PC-9 (cell line): ENCODE measurements at regions not wholly inside any gene's neighbourhood (a gene's known extent, or its start where the extent isn't known, plus 50 kb on each side); places are given as distances from the start of the nearest gene placed in this dataset.

Source experiments
- BruUV-seq: library from RNA; stranded (reverse); fragments of 400-500 nt; replicated peaks from 2 replicates; lab custom pipeline; 2021; lab: Mats Ljungman, UMichigan
- CTCF ChIA-PET: fragments of 300-600 bp; sonication (Branson Sonifier 250); formaldehyde crosslinking; loops from one replicate; lab custom pipeline; 2022; ENCODE audit warnings: antibody characterized with exemption; lab: Charles Lee
- POLR2A ChIA-PET: fragments of 300-600 bp; sonication (Branson Sonifier 250); formaldehyde crosslinking; loops from one replicate; lab custom pipeline; 2022; ENCODE audit warnings: antibody characterized with exemption; ENCODE audit not compliant: unreplicated experiment; lab: Charles Lee
- DNase-seq, 2 experiments: peaks; one replicate each; pipeline versions ENCODE4 v3.0.0 to v3.0.0-alpha.2; 2015 to 2022; ENCODE audit warnings: mixed read lengths in 1 of 2
- H2AFZ ChIP-seq: fragments of 200-600 bp; sonication (generic); 2 replicates; pipeline ENCODE4 v1.8.1; 2017; ENCODE audit warnings: antibody characterized with exemption
- H3F3A ChIP-seq: fragments of 200-600 bp; sonication (generic); 2 replicates; pipeline ENCODE4 v1.8.1; 2017; ENCODE audit warnings: antibody characterized with exemption, mild to moderate bottlenecking, low read depth; ENCODE audit not compliant: insufficient read depth
- H3K27ac ChIP-seq: fragments of 200-600 bp; sonication (generic); 2 replicates; pipeline ENCODE4 v1.6.1; 2016; ENCODE audit warnings: mixed run types
- H3K27me3 ChIP-seq: fragments of 200-600 bp; sonication (generic); 2 replicates; pipeline ENCODE4 v1.6.1; 2016; ENCODE audit warnings: low read depth, mixed run types; ENCODE audit not compliant: insufficient read depth
- H3K36me3 ChIP-seq: fragments of 200-600 bp; sonication (generic); 2 replicates; pipeline ENCODE4 v1.6.1; 2016; ENCODE audit warnings: low read depth, mixed run types
- H3K4me1 ChIP-seq: fragments of 200-600 bp; sonication (generic); replicated peaks from 2 replicates; pipeline ENCODE4 v1.6.1; 2016; ENCODE audit warnings: mixed run types; ENCODE audit not compliant: insufficient read depth
- H3K4me2 ChIP-seq: fragments of 200-600 bp; sonication (generic); 2 replicates; pipeline ENCODE4 v1.6.1; 2017; ENCODE audit warnings: mixed run types
- H3K4me3 ChIP-seq: fragments of 200-600 bp; sonication (generic); 2 replicates; pipeline ENCODE4 v1.6.1; 2016; ENCODE audit warnings: mixed run types
- H3K79me2 ChIP-seq: fragments of 200-600 bp; sonication (generic); 2 replicates; pipeline ENCODE4 v1.6.1; 2017; ENCODE audit warnings: low read depth, mixed run types
- H3K9me2 ChIP-seq: fragments of 200-600 bp; sonication (generic); 2 replicates; pipeline ENCODE4 v1.8.1; 2017; ENCODE audit warnings: mild to moderate bottlenecking; ENCODE audit not compliant: insufficient read depth
- H3K9me3 ChIP-seq: fragments of 200-600 bp; sonication (generic); 2 replicates; pipeline ENCODE4 v1.8.1; 2016; ENCODE audit warnings: low read depth; ENCODE audit not compliant: insufficient read depth
- H4K20me1 ChIP-seq: fragments of 200-600 bp; sonication (generic); 2 replicates; pipeline ENCODE4 v1.8.1; 2017; ENCODE audit not compliant: insufficient read depth
- EZH2 ChIP-seq: fragments of 200-600 bp; sonication (generic); IDR thresholded peaks from 2 replicates; pipeline ENCODE4 v1.8.0; 2017; ENCODE audit warnings: antibody characterized with exemption, low read depth
- intact Hi-C: fragments of 100-400 bp; cut with micrococcal nuclease; formaldehyde crosslinking; loops from one replicate; pipeline ENCODE4 v1.10.0; 2022; ENCODE audit not compliant: unreplicated experiment
- TF ChIP-seq, protein P1 (sequence below): fragments of 200-600 bp; sonication (generic); conservative IDR thresholded peaks from 2 replicates; pipeline ENCODE4 v1.6.1; 2017; ENCODE audit warnings: mixed run types, antibody characterized with exemption, mild to moderate bottlenecking, moderate library complexity

DNA sequence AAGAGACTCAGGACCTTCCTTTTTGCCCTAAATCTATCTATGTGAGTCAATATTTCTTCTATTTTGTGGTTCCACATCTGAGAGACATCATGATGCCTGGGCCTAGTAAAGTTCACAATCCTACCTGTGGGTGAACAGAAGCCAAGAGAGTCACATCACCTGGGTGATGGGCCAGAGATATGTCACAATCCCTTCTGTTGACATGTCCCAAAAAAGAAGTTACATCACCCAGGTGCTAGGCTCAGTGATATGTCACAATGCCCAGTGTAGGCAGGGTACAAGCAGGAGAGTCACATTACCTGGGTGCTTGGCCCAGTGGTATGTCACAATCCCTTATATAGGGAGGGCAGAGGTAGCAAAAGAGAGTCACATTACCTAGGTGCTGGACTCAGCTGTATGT lies 2101.9 kb downstream of the TP53TG3F start:
- H3K4me1 ChIP-seq = no peaks in the 10 kb centered on the region
- BruUV-seq = no TSS peak
- H3K4me3 ChIP-seq = no peak overlapping the region
- no peaks in the 10 kb centered on the region for H3K9me3 ChIP-seq
- no peak overlapping the region for H3K27ac ChIP-seq
- TF ChIP-seq, protein P1, sequence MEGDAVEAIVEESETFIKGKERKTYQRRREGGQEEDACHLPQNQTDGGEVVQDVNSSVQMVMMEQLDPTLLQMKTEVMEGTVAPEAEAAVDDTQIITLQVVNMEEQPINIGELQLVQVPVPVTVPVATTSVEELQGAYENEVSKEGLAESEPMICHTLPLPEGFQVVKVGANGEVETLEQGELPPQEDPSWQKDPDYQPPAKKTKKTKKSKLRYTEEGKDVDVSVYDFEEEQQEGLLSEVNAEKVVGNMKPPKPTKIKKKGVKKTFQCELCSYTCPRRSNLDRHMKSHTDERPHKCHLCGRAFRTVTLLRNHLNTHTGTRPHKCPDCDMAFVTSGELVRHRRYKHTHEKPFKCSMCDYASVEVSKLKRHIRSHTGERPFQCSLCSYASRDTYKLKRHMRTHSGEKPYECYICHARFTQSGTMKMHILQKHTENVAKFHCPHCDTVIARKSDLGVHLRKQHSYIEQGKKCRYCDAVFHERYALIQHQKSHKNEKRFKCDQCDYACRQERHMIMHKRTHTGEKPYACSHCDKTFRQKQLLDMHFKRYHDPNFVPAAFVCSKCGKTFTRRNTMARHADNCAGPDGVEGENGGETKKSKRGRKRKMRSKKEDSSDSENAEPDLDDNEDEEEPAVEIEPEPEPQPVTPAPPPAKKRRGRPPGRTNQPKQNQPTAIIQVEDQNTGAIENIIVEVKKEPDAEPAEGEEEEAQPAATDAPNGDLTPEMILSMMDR = no peak
- TF ChIP-seq EZH2 = no peak
- no peaks in the 10 kb centered on the region for H3F3A ChIP-seq
- no peaks in the 10 kb centered on the region for H4K20me1 ChIP-seq
- no peaks in the 10 kb centered on the region for H3K27me3 ChIP-seq
- H3K4me2 ChIP-seq = no peak overlapping the region
- no peak for DNase-seq
- no peaks in the 10 kb centered on the region for H3K9me2 ChIP-seq
- H3K79me2 ChIP-seq = no peaks in the 10 kb centered on the region
- intact Hi-C loops = no loop called here
- no peak overlapping the region for H2AFZ ChIP-seq
- no peaks in the 10 kb centered on the region for H3K36me3 ChIP-seq
- POLR2A ChIA-PET = no interaction called here
- CTCF ChIA-PET = no interaction called here

DNA sequence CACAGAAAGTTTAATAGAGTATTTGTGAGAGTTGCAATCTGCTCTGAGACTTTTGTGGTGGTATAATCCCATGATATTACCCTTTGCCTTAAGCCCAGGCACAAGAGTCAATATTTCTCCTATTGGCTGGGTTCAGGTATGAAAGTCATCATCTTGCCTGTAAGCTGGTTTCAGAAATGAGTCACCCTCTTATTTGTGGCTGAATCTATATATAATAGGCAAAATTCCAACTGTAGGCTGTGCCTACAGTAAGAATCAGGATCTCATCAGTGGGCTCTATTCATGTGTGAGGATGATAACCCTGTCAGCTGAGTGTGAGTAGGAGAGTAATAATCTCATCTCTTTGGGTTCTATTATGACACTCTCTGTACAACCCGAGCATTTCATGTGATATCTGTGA lies 2103.1 kb downstream of the TP53TG3F start:
- TF ChIP-seq EZH2 = no peak
- TF ChIP-seq, protein P1 = no peak
- H3K9me2 ChIP-seq = no peaks in the 10 kb centered on the region
- no TSS peak for BruUV-seq
- ChIA-PET POLR2A (no interaction called here), CTCF (no interaction called here)
- H2AFZ ChIP-seq = no peak overlapping the region
- no peak overlapping the region for H3K4me3 ChIP-seq
- no peaks in the 10 kb centered on the region for H3K9me3 ChIP-seq
- H3K4me1 ChIP-seq = no peaks in the 10 kb centered on the region
- H4K20me1 ChIP-seq = no peaks in the 10 kb centered on the region
- no peak for DNase-seq
- no peak overlapping the region for H3K27ac ChIP-seq
- no peak overlapping the region for H3K4me2 ChIP-seq
- H3K36me3 ChIP-seq = no peaks in the 10 kb centered on the region
- intact Hi-C loops = no loop called here
- no peaks in the 10 kb centered on the region for H3K27me3 ChIP-seq
- no peaks in the 10 kb centered on the region for H3K79me2 ChIP-seq
- no peaks in the 10 kb centered on the region for H3F3A ChIP-seq

DNA sequence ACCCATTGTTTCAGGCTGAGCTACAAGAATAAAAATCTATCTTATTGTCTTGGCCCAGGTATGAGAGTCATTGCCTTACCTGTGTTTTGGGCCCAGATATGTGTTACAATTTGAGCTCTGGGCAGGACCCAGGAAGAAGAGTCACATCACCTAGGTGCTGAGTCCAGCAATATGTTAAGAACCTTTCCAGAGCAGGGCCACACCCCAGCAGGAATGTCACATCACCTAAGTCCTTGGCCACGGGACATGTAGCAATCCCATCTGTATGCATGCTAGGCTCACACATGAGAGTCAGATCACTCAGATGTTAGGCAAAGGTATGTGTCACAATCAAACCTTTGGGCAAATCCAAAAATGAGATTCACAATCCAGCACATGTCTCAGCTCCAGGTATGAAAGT lies 2103.5 kb downstream of the TP53TG3F start:
- Histone ChIP-seq H4K20me1 (no peaks in the 10 kb centered on the region), H3F3A (no peaks in the 10 kb centered on the region), H3K27ac (no peak overlapping the region), H2AFZ (no peak overlapping the region), H3K9me3 (no peaks in the 10 kb centered on the region), H3K4me3 (no peak overlapping the region), H3K4me2 (no peak overlapping the region), H3K79me2 (no peaks in the 10 kb centered on the region), H3K27me3 (no peaks in the 10 kb centered on the region), H3K9me2 (no peaks in the 10 kb centered on the region), H3K36me3 (no peaks in the 10 kb centered on the region), H3K4me1 (no peaks in the 10 kb centered on the region)
- TF ChIP-seq EZH2 = no peak
- TF ChIP-seq, protein P1 = no peak
- intact Hi-C loops = no loop called here
- POLR2A ChIA-PET = interaction anchor here (0.6 kb wide), 1 partner anchor 137 kb away, joined by 4 read pairs; no protein-coding TSS in a partner anchor
- BruUV-seq = no TSS peak
- CTCF ChIA-PET = no interaction called here
- DNase-seq = no peak
